ENCODE measurements at regions not wholly inside any gene's neighbourhood (a gene's known extent, or its start where the extent isn't known, plus 50 kb on each side); places are given as distances from the start of the nearest gene placed in this dataset.
"Not testable (repeated sequence)": the region's sequence is repeated elsewhere in the genome, so short reads cannot be mapped to it uniquely, and the experiment has no call there.

DNA sequence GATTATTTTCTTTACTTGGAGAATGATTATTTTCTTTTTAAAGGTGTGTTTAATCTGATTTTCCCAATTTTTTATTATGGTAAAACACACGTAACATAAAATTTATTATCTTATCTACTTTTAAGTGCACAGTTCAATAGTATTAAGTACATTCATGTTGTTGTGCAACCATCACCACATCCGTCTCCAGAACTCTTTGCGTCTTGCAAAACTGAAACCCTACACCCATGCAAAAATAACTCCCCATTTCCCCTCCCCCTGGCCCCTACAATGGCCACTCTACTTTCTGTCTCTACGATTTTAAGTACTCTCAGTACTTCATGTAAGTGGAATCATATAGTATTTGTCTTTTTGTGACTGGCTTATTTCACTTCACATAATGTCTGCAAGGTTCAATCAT is 230.7 kb downstream of the SATB1 start:
- no peak for DNase-seq (ENCODE audit: low read depth in 2 of 2)

GRCh38 chr3:18190646-18191045 is 234.5 kb downstream of the SATB1 start:
- no peak for DNase-seq (ENCODE audit: low read depth in 2 of 2)

DNA sequence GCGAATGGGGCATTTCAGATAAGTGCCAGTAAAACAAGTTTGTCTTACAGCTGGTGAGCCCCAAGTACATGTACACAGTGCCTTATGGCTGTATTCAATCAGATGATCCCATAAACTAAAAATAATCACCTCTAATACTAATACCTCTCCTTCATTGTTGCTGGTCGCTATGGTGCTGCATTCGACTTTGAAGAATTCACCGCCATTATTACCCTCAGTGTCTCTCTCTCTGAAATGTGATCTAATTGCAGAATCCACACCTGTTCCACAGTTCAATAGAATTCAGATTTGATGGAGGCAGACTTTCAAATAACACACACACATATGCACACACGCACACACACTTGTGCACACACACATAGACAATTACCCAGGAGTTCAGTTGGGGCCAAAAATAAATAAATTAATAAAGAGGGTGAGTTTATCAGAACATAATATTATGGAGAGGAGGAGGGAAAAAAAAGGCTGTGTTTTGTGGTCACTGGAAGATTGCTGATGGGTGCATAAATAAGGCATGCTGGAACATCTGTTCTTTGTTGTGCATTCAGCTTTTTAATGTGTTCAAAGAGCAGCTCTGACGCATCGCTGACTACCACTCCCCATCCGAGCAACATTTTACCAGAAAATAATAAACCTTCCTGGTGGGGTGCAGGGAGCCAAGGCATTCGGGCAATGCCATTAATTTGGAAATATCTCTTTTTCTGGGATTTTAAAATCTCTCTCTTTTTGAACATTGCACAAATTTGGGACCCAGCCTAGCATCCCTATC is 235.7 kb downstream of the SATB1 start:
- DNase-seq (ENCODE audit: low read depth in 2 of 2), result peak; percentile 63 to 66

GRCh38 chr3:18188491-18188890 is 236.6 kb downstream of the SATB1 start:
- DNase-seq (ENCODE audit: low read depth in 2 of 2), result no peak

- DNase-seq (ENCODE audit: low read depth in 2 of 2), result no peak
Measured at GRCh38 chr3:18185624-18186023, 239.5 kb downstream of the SATB1 start.

- not testable (repeated sequence) for DNase-seq (ENCODE audit: low read depth in 2 of 2)
Measured at GRCh38 chr3:18182923-18183322, 242.2 kb downstream of the SATB1 start.

DNA sequence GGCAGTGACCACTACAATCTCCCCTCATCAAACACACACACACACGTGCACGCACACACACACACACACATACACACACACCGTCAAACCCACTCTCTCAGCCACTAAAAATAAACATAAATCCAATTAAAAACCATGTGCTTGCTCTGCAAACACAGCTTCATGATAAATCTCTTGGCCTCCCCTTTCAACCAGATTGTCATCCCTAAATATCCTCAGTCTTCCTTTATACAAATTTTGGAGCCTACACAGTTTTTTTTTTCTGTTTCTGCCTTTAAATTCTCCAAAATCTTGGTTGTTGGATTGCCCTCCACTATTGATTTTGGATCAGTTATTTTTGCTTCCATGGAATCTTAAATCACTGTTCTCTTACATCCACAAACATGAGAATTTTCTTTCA is 245.6 kb downstream of the SATB1 start:
- DNase-seq (ENCODE audit: low read depth in 2 of 2), result no peak

GRCh38 chr3:18177271-18177670 is 247.9 kb downstream of the SATB1 start:
- no peak for DNase-seq (ENCODE audit: low read depth in 2 of 2)

GRCh38 chr3:18173891-18174290 is 251.2 kb downstream of the SATB1 start:
- not testable (repeated sequence) for DNase-seq (ENCODE audit: low read depth in 2 of 2)

GRCh38 chr3:18159681-18160080 is 265.5 kb downstream of the SATB1 start:
- DNase-seq (ENCODE audit: low read depth in 2 of 2), result no peak

DNA sequence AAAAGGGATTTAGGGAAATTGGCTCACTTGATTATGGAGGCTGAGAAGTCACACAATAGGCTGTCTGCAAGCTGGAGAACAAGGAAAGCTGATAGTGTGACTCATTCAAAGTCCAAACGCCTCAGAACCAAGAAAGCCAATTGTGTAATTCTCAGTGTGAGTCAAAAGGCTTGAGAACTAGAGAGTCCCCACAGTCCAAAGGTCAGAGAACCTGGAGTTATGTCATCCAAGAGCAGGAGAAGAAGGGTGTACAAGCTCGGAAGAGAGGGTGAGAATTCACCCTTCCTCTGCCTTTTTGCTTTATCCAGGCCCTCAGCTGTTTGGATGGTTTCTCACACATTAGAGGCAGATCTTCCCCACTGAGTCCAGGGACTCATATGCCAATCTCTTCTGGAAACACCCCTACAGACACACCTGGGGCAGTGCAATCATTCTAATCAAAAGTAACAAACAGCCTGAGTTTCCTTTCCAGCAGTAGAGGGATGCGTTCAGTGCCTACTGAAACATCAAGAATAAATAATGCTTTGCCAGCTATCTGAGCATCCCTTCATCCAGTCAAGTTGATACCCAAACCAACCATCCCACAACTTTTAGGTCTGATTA is 271.5 kb downstream of the SATB1 start:
- peak; percentile 24 to 25 for DNase-seq (ENCODE audit: low read depth in 2 of 2)

- DNase-seq (ENCODE audit: low read depth in 2 of 2), result no peak
Measured at GRCh38 chr3:18151199-18151598, 273.9 kb downstream of the SATB1 start.

DNA sequence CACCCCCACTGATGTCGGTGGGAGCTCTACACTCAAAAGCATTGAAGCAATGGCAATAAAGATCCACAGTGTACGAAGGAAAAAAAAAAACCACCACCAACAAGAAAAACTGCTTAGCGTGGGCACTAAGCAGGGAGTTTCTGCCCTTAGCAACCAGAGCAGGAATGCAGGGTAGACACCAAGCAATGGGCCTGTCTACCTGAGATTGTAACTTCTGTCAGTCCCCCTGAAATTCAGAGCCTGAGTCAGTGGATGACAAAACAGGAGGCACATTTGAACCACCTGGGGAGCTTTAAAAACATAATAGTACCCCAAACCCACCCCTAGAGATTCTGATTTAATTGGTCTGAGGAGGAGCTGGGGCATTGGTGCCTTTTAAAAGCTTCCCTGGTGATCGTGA is 275.2 kb downstream of the SATB1 start:
- no peak for DNase-seq (ENCODE audit: low read depth in 2 of 2)

- peak; percentile 22 to 26 for DNase-seq (ENCODE audit: low read depth in 2 of 2)
Measured at GRCh38 chr3:18149386-18149785, 275.8 kb downstream of the SATB1 start.

- DNase-seq (ENCODE audit: low read depth in 2 of 2), result no peak
Measured at GRCh38 chr3:18144571-18144970, 280.6 kb downstream of the SATB1 start.

DNA sequence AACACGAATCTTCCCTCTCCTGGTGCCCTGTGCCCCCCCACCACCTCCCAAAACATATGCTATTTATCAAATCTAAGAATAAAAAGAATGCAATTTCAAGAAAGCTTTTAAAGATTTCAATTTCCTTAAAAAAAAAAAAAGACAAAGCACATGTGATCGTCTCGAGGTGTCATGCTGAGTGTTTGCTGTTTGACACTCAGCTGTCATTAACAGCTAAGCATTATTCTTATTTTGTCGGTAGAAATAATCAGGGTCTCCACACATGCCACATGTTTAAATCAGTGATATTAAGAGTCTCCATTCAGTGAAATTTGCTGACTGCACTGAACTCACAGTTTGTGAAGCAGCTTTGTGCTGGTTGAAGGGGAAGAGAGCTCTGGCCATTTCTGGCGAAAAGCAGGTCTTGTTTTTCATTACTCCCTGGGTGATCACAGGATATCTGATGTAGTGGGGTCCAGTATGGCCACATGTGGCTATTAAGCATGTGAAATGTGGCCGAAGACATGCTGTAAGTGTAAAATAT is 281.8 kb downstream of the SATB1 start:
- DNase-seq (ENCODE audit: low read depth in 2 of 2), result no peak

DNA sequence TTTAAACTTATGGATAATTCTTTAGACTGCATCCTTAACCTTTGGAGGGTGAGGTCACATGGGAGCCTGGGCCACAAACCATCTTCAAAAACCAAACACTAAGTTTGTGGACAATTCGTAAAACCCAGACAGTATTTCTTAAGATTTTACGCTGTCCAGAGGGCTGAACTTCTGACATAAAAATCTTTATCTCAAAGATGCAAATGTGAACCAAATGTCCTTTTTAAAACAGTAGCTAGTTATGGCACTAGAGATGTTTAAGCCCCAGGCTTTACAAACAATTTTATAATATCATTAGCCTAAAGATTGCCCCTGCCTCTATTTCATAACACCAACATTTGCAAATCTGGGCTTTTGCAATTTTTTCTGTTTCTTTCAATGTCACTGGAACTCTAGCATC is 287.2 kb downstream of the SATB1 start:
- no peak for DNase-seq (ENCODE audit: low read depth in 2 of 2)

- no peak for DNase-seq (ENCODE audit: low read depth in 2 of 2)
Measured at GRCh38 chr3:18135060-18135814, 289.9 kb downstream of the SATB1 start.

GRCh38 chr3:18134386-18135059 is 290.6 kb downstream of the SATB1 start:
- DNase-seq (ENCODE audit: low read depth in 2 of 2), result peak; percentile 30 to 32

DNA sequence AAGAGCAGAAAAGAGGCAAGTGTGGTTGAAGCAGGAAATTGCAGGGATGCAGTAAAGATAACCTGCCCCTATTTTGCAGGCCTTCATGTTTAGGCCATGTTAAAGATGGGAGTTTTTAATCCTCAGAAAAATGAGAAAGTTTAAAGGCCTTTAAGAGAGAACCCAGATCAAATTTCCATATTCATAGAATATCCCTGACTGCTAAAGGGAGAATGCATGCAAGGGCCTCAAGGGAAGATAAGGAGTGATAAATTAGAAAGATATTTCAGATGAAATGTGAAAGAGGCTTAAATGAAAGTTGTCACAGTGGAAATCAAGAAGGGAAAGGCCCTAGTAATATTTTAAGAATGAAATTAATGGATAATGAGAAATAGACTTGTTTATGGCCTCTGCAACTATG is 292.1 kb downstream of the SATB1 start:
- no peak for DNase-seq (ENCODE audit: low read depth in 2 of 2)

GRCh38 chr3:18127859-18128681 is 297.1 kb downstream of the SATB1 start:
- no peak for DNase-seq (ENCODE audit: low read depth in 2 of 2)

Data from fibroblast of skin of left quadriceps (primary cell).